Astrocyte of the spinal cord (primary cell): ENCODE measurements at regions not wholly inside any gene's neighbourhood (a gene's known extent, or its start where the extent isn't known, plus 50 kb on each side); places are given as distances from the start of the nearest gene placed in this dataset.
A peak's percentile ranks its signal among the peaks of the same experiment; 100 is the strongest.

Source experiments
- DNase-seq: peaks from one replicate; pipeline ENCODE4 v3.0.0; 2011; ENCODE audit warnings: low read depth, low spot score
- H3K4me3 ChIP-seq: 2 replicates; pipeline ENCODE4 v1.5.1; 2011; ENCODE audit warnings: low read depth, mild to moderate bottlenecking, low read length, moderate library complexity
- CTCF ChIP-seq: IDR thresholded peaks from 2 replicates; pipeline ENCODE4 v1.5.1; 2012; ENCODE audit warnings: low read depth, mild to moderate bottlenecking, low read length, inconsistent platforms
- in situ Hi-C: cut with HindIII; loops from 2 replicates; pipeline ENCODE4 v1.10.0; 2017; ENCODE audit warnings: low sequenced_read_pairs

DNA sequence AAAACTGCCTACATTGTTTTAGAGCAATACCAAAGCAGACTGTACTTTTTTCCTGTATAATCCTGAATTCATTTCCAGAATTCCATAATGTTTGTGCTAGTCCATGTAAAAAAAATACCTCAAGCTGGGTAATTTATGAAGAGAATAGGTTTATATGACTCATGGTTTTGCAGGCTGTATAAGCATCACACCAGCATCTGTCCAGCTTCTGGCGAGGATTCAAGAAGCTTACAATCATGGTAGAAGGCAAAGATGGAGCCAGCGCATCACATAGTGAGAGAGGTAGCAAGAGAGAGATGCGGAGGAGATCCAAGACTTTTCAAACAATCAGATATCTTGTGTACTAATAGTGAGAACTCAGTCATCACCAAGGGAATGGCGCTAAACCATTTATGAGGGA lies 280.3 kb upstream of the CDH9 start:
- DNase-seq, result peak; percentile 16
- in situ Hi-C loops, result no loop called here
- H3K4me3 ChIP-seq, result no peak overlapping the region
- no peak for TF ChIP-seq CTCF

DNA sequence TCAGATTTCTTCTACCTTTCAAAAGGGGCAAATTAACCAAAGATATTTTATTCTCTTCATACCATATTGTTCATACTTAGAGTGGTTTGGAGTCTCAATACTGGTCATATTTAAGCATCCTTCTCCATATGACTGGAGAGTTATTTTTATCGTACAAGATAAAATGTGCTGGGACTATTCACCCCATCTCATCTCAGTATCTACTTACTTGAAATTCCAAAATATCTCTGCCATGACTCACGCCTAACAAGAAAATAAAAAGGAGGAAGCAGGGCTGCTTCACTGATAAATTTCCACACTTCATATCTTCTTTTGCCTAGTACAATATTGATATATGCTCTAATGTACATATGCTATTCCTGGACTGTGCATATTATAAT lies 277.9 kb upstream of the CDH9 start:
- no peak overlapping the region for H3K4me3 ChIP-seq
- no peak for TF ChIP-seq CTCF
- in situ Hi-C loops, result no loop called here
- DNase-seq, result no peak

DNA sequence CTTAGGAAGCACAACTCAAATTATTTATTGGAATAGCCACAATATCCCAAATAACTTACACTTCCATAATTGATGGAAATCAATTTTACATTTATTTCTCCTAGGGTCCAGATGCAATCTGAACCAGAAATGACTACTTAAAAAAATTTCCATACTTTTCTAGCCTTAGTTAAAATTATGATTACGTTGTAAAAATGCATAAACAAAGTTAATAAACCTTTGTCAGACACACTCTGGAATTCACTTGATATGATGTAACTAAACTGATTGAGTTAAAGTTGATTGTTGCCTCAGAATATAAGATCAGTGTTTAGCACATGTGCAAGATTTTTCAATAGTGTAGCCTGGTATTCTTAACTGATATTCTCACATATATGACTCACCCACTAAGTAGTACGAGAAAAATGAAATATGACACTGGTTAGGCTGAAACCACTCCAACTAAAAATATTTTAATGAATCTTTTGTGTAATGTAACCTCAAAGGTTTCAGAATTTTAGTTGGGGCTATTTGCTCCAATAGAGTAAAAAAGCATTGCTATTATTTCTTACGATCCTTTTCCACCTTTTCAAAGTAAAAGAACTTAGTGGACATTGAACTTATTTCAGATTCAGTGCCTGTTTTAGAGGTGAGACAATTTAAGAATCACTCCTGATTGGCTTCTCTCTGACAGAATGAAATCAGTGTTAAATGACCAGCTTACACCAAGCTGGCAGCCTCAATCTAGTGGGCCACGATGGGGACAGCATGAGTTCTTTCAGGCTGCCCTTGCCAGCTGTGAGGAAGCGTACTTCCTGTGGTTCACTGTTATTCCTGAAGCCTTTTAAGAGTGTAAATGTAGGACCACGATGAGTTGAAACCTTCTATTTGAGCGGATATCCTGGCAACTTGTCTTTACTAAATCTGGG lies 277.2 kb upstream of the CDH9 start:
- no peak overlapping the region for H3K4me3 ChIP-seq
- in situ Hi-C loops, result no loop called here
- no peak for TF ChIP-seq CTCF
- DNase-seq, result peak; percentile 75

DNA sequence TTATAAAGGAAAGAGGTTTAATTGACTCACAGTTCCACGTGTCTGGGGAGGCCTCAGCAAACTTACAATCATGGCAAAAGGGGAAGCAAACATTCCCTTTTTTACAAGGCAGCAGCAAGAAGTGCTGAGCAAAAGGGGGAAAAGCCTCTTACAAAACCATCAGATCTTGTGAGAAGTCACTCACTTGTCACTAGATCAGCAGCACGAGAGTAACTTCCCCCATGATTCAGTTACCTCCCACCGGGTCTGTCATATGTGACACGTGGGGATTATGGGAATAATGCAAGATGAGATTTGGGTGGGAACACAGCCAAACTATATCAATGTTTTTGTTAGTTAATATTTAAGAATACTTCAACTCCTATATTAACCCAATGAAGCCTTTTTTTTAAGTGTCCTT lies 275.2 kb upstream of the CDH9 start:
- in situ Hi-C loops, result no loop called here
- no peak overlapping the region for H3K4me3 ChIP-seq
- no peak for DNase-seq
- TF ChIP-seq CTCF, result no peak

DNA sequence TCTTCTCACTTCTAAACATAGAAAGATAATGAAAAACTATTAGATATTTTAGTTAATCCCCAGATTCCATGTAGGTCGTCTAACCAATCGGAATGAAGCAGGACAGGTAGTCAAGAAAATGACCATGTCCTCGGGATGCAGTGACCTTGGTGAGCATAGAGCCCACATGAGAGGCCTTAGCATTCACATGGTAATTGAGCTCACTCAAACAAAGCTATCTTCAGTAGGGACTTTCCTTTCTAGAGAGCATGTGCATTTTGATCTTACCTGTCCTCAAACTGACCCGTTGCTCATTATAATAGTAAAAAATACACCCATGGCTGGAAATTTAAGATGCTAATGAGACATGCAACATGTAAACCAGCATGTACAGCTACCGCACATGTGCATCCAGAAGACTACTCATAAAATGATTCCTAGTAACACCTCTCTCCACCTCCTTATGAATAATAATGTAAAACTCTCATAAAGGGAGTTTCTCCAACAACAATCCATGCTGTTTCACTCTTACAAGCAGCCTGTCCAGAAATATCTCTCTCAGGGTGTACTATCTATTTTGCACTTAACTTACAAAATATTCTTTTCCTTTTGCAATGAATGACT lies 274.0 kb upstream of the CDH9 start:
- no peak for TF ChIP-seq CTCF
- in situ Hi-C loops, result no loop called here
- H3K4me3 ChIP-seq, result no peak overlapping the region
- DNase-seq, result no peak

- TF ChIP-seq CTCF, result no peak
- DNase-seq, result peak; percentile 15
- in situ Hi-C loops, result no loop called here
- H3K4me3 ChIP-seq, result no peak overlapping the region
These were observed 273.2 kb upstream of the CDH9 start for GRCh38 chr5:27311544-27311943.
